GM18499 (cell line): ENCODE measurements at regions not wholly inside any gene's neighbourhood (a gene's known extent, or its start where the extent isn't known, plus 50 kb on each side); places are given as distances from the start of the nearest gene placed in this dataset.

Experiments used
- ATAC-seq: cut with Tn5 transposase; IDR thresholded peaks from one replicate; pipeline ENCODE4 v1.9.1; 2021; ENCODE audit warnings: moderate number of reproducible peaks; ENCODE audit not compliant: insufficient read depth, unreplicated experiment

DNA sequence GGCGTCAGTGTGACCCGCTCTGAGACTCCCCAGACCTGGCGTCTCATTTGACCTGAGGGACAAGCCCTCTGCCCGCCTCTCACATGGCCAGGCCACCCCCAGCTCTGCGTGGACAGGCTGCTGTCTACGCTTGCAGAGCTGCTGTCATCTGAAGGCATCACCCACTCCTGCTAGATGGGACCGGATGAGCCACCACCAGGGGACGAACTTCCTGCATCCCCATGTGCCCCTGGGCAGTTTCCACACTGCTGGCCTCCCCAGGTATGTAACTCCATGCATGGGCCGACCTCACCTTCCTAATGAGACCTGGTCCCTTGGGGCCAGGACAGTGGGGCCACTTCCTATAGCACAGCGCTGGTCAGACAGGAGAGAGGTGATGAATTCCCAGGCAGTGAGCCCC, 121.5 kb downstream of the PSMG1 start:
- no peak for ATAC-seq

DNA sequence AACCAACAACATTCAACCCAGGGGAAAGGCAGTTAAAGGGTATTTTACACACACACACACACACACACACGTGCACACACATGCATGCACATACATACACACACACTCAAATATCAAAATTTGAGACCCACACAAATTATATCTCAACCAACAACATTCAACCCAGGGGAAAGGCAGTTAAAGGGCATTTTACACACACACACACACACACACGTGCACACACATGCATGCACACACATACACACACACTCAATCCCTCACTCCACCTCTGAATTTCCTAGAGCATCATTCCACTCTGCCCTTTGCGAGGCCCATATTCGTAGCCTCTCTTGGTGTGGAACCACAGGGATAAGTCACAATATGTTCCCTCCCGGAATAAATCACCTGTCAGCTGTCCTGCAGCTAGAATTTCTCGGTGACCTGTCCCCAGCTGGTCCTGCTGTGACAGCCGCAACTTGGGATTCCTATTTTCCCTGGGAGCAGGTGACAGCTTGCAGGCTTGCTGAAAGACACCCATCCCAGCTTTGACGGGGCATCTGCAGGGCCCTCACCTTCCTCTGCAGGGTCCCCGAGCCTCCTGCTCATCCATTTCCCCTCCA, 122.7 kb downstream of the PSMG1 start:
- no peak for ATAC-seq

DNA sequence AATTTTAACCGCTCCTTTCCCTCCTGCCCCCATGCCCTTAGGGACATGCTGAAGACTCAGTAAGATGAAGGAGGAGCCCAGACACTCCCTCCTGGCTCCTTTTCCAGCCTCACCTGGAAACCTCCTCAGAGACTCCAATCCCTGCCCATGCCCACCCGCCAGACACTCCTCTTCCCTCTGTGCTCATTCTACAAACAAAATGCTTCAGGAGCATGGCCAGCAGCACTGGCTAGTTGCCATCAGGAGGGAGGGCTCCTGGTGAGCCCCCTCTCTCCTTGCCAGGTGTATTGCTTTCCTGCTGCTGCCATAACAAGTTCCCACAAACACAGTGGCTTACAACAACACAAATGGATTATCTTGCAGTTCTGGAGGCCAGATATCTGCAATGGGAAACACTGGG, 126.1 kb downstream of the PSMG1 start:
- no peak for ATAC-seq

DNA sequence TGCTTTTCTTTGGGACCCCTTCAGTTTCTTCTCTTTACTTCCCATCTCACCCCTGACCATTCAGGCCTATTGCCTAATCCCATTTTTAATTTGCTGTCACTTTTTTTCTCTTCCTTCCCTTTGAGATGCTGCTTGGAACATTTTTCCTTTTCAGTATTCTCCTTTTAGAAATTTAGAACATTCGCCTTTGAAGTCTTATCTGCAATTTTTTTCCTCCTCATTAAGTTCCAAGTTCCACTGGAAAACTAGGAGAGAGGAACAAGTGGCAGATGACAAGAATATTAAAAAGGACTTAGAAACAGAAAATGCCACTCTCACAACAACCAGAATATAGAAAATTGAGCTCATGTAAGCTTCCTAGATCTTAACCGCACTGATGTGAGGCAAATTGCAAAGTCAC, 126.6 kb downstream of the PSMG1 start:
- no peak for ATAC-seq

DNA sequence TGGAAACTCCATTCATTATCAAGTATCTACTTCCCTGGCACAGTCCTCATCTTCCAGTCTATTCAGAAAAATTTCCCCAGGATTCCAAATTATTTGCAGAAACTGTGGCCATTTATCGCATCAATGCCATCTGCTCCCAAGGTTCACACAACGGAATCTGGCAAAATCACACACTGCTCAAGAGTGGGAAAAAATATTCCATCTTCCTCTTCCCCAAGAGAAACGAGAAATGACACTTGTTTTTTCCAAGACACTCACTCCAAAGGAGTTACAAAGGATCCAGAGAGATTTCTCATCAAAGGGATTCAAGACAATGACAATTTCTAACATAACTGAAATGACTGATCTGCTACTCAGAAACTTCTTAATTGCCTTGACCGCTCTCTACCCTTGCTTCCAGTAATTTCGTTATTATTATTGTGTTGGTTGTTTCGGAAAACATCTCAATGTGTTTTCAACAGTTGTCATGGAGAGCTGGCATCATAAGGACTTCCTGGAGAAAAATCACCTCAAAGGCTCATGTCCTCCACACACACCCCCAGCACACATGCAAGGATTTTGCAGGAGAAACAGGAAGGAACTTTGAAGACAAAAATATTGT, 128.0 kb downstream of the PSMG1 start:
- ATAC-seq = no peak

DNA sequence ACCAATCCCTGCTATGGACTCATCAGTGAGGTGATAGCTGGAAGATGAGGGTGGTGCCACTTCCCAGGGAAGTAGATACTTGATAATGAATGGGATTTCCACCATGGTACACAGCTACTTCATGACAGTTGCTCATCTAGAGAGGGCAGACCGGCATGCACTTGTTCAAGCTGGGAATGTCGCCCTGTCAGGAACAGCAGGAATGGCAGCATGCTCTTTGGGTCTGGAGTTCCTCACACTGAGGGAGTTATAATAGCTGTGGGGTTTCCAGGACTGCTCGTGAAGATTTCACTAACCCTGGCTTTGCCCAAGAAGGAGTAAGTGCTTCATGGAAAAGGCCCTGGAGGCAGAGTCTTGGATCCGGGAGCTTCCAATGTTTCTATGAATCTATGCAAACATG, 129.2 kb downstream of the PSMG1 start:
- ATAC-seq = no peak

DNA sequence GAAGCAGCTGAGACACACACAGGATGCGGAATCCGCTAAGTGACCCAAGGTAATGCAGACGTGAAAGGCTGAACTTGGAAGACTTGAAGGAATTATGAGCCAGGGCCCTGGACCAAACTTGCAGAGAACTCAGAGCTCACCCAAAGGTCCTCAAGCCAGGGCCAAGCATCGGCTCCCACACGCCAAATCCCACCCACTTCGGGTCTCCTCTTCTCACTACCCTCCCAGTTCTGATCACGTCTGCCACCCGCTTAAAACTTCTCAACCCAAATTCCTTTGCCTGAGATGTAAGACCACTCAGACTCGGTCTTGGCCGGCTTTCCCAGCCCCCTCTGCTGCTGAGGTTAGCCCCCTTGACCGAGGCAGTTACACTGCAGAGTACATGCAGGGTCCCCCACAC, 130.1 kb downstream of the PSMG1 start:
- no peak for ATAC-seq

DNA sequence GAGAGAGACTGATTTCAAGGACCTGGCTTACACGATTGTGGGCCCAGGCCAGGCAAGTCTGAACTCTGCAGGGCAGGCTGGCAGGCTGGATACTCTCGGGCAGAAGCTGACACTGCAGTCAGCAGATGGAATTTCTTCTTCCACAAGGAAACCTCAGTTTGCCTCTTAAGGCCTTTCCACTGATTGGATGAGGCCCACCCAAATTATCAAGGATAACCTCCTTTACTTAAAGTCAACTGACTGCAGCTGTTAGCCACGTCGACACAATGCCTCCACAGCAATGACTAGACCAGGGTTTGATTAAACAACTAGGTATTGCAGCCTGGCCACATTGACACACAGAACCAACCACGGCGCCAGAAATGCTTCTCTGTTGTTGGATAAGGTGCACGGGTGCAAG, 130.5 kb downstream of the PSMG1 start:
- no peak for ATAC-seq

DNA sequence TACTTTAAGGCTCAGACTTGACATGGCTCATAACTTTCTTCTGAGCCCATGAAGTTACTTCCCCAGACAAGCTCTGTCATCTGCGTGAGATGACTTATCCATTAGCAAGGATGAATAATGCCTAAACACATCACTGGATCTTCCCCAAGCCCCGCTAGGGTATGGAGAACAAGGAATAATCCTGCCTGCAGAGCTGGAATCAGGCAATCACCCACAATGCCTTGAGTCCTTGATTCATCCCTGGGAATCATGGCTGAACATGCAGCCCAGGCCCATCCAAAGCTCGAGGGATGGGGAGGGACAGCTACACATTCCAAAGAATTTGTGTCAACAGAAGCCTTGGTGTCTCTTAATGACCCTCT, 131.7 kb downstream of the PSMG1 start:
- ATAC-seq = no peak

DNA sequence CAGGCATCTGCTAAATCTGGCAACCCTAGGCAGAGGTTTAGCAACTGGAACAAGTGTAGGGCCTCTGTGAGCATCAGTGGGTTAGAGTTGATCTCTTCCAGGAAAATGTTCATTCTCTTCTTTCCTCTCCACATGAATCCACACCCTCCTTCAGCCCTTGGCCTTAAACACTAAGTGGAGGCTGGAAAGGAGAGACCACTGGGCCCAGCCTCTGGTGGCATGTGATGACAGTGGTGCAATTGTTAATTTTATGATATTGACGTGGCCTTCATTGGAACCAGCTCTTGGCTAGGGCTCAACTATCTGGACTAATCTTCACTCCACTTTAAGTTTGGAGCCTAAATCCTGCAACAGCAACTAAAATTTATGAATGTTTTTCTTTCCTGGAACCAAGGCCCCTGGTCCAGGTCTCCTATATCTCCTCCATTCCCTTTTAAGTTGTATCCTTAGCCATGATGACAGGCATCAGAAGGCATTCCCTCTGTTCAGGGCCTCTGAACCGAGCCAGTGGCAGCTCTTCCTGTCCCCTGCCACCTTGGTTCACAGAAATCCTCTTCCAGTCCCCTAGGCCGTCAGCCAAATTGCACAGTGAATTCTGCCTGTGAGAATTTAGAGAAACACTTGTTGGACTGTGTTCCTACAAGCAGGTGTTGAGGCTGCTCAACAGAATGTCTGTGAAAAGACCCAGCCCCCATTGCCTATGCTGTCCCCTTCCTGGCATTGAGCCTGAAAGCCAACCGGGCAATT, 132.2 kb downstream of the PSMG1 start:
- ATAC-seq = no peak

DNA sequence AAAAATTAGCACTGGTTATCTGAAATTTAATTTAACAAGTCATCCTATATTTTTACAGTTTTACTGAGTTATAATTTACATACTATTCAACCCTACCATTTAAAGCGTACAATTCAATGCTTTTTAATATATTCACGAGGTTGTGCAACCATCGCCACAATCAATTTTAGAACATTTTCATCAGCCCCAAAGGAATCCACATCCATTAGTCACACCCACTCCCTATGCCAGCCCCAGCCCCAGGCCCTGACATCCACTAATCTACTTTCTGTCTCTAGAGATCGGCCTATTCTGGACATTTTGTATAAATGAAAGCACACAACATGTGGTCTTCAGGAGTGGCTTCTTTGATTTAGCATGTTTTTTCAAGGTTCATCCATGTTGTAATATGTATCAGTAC, 134.7 kb downstream of the PSMG1 start:
- no peak for ATAC-seq

DNA sequence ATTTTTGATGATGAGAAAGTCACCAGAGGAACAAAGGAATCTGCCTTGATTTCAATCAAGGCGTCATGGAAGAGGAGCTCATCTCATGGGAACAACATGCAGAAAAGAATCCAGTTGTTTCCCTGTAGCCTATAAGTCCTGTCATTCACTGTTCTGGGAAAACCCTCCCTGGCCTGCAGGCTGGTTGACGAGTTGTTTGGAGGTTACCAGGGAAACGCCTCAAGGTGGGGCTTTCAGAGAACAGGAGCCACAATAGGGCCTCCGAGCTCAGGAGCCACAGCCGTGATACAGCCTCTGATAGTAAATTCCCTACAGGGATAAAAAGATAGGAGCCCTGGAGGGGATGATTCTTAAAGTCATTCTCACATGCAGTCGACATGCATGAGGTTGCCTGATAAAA, 135.2 kb downstream of the PSMG1 start:
- ATAC-seq = no peak

DNA sequence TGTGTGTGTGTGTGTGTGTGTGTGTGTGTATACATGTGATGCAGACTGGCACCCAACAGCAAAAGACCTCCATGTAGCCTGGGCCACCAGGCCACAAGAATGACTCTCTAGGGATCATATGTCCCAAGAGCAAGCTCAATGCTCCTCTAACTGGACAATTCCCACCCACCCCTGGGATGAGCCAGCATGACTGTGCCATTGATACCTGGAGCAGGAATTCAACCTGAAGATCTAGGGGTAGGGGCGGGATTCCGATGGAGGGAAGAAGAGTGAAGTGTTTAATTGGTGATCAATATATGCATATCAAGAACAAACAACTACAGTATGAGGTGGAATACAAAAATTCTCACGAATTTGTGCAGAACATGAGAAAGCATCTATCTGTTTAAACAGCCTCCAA, 136.2 kb downstream of the PSMG1 start:
- no peak for ATAC-seq

DNA sequence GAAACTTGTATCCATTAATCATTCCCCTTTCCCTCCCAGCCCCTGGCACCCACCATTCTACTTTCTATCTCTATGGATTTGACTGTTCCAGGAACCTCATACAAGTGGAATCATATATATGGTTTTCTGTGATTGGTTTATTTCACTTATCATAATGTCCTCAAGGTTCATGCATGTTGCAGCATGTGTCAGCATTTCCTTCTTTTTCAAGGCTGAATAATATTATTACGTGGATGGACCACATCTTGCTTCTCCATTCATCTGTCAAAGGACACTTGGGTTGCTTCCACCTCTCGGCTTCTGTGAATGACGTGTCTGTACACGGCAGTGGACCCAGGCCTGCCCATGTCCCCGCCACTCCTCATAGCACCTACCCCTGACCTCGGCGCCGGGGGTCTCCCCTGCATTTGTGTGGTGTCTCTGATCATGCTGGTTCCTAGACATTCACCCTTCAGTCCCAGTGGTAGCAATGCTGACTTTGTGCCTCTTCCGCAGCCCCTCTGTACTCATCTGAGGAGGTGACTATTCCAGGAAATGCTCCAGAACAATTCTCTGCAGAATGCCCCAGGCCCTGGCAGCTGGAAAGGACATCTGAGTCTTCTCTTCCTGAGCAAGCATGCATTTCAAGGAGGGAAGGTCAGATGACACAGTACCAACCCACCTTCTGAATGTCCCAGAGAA, 136.9 kb downstream of the PSMG1 start:
- ATAC-seq = no peak

DNA sequence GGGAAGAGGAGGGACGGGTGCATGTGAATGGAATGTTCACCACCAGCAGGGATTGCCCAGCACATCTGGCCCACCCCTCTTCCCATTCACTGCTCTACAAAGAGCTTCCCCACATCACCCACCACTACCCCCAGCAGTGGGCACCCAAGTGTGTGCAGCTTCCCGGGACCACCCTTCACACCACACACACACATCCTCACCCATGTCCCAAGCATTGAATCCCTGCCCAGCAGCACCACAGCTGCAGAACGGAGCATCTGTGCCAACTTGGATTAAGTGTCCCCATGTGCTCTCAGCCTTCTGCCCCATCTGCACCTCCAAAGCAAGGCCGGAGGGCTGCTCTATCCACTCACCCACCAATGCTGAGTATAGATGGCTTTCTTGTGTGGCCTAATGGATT, 141.4 kb downstream of the PSMG1 start:
- ATAC-seq = no peak

DNA sequence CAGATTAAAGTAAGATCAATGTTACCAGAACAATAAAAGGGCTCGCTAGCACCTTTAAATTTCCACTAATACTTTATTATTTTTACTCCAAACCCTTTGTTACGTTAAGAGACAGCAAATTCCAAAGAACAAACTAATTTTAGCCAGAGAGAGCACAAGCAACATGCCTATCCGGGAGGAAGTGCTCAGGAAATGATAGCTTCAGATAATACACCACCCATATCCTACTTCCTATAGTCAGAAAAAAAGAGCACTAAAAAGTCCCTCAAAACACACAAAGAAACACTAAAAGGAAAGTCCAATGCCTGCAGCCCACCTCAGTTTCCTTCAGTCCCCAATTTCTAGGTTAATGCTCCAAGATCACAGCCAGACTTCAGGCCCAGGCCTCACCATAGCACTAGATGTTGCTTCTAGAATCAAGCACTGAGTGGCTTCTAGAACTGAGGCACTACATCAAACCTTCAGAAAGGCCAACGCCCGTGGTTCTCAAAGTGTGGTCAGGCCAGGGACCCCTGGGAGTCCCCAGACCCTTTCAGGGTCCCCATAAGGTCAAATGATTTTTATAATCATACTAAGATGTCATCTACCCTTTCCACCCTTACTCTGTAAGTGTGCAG, 142.6 kb downstream of the PSMG1 start:
- no peak for ATAC-seq

DNA sequence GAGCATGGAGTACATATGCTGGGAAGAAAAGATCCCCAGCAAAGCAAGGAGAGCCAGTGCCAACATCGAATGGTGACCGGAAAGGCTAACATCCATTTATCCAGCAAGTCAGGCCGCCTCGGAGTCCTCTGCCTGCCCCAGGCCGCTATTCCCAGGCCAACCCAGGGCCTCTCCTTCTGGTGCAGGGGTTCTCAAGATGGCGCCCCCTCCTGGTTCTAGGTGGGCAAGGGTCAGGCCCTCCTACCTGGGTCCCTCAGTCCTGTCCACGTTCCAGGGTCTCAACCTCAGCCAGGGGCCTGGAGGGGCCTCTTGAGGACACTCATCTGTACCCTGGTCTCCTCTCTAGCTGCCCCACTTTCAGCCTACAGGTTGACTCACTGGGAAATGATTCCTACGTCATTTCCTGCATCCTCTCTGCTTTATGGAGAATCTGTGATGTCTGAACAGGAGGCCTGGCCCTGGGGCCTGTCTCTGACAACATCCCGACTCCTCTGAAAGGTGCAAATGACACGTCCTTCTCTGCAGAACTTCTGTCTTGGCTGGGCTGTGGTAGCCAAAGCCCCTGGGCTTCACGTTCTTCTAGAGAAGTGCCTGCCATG, 145.3 kb downstream of the PSMG1 start:
- no peak for ATAC-seq

DNA sequence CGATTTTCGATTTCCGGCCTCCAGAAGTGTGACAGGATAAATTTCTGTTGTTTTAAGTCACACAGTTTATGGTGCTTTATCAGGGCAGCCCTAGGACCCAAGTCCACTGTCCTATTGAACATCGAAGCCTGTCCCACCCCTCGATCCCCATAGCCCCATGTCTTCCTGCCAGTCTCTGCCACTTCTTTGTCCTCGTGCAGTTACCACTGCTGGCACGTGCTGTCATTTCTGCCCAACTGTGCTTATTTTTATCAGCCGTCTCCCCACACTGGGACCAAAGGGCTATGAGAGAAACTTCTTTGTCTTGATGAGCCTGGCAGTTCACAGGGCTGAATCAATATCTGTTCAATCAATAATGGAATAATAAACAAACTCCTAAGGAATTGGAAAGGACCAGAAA, 146.7 kb downstream of the PSMG1 start:
- ATAC-seq = no peak

DNA sequence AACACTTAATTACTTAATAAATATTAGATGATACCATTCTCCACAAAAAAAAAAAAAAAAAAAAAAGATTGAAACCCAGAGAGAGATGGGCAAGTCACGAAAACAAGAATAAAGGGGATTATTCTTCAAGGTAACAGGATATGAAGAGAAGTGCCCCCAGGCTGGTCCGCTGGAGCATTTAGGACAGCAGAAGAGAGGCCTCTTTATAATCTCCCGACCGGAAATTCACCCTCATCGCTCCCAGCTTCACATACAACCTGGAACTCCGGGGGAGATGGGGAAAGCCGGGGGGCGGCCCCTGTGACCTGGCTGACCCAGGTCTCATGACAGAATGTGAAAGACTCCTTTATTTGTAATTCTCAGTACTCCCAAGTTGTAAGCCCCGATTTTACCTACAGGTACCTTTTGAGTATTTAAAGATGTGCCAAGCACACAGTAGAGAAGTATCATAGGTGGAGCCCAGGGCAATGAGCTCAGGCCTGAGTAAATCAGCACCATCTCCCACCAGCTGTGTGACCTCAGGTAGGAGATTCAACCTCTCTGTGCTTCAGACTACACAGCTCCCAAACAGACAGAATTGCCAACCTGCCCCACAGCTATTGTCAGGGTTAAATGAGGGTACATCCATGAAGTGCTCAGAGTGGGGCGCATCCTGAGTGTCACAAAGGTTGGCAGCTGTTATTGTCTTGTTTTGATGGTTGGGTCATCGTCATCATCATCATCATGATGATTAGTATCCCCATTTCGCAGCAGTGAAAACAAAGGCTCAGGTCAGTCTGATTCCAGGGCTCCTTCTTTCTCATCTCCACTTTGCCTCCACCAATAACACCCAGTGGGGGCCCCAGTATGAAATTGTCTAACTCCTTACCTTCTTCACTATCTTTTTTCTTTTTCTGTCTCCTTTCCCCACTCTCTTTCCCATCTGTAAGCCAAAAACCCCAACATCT, 148.4 kb downstream of the PSMG1 start:
- no peak for ATAC-seq
